GM12872 (cell line): ENCODE measurements at regions not wholly inside any gene's neighbourhood (a gene's known extent, or its start where the extent isn't known, plus 50 kb on each side); places are given as distances from the start of the nearest gene placed in this dataset.

Experiments used
- CTCF ChIP-seq: IDR thresholded peaks from 3 replicates; pipeline ENCODE4 v1.5.1; 2011; ENCODE audit warnings: low read depth, mild to moderate bottlenecking, low read length, moderate library complexity; ENCODE audit not compliant: insufficient read depth

- TF ChIP-seq CTCF = no peak
Observed at GRCh38 chr9:95373782-95374487, 56.4 kb upstream of the FANCC start.

- TF ChIP-seq CTCF = no peak
Observed at GRCh38 chr9:95373069-95373681, 55.7 kb upstream of the FANCC start.

GRCh38 chr9:95370064-95370463, 52.6 kb upstream of the FANCC start:
- no peak for TF ChIP-seq CTCF

- TF ChIP-seq CTCF = no peak
Observed at GRCh38 chr9:95368377-95369160, 51.1 kb upstream of the FANCC start.
